Esophagus squamous epithelium (tissue), 5 donors: ENCODE measurements at regions not wholly inside any gene's neighbourhood (a gene's known extent, or its start where the extent isn't known, plus 50 kb on each side); places are given as distances from the start of the nearest gene placed in this dataset.

Source experiments
- DNase-seq: peaks from one replicate; lab custom pipeline; 2025; lab: John Stamatoyannopoulos, UW
- H3K27ac ChIP-seq, 4 donors: fragments of 200-600 bp; sonication (generic); one replicate each; pipeline ENCODE4 v1.5.1; 2016 to 2019; ENCODE audit warnings: mild to moderate bottlenecking in 1 of 4
- H3K27me3 ChIP-seq, 4 donors: fragments of 200-600 bp; sonication (generic); 1 replicate in 3 of 4; 2 replicates in 1 of 4; pipeline versions ENCODE4 v1.5.1 to v1.6.0; 2017 to 2021; ENCODE audit warnings: antibody characterized with exemption in 1 of 4
- H3K36me3 ChIP-seq, 3 donors: fragments of 200-600 bp; sonication (generic); one replicate each; pipeline ENCODE4 v1.5.1; 2016 to 2019
- H3K4me1 ChIP-seq, 3 donors: fragments of 200-600 bp; sonication (generic); one replicate each; pipeline ENCODE4 v1.5.1; 2017 to 2019
- H3K4me3 ChIP-seq, 4 donors: fragments of 200-600 bp; sonication (generic); 1 replicate in 3 of 4; 2 replicates in 1 of 4; pipeline ENCODE4 v1.5.1; 2016 to 2019; ENCODE audit warnings: mild to moderate bottlenecking in 2 of 4, moderate library complexity in 1 of 4
- H3K9me3 ChIP-seq, 3 donors: fragments of 200-600 bp; sonication (generic); one replicate each; pipeline ENCODE4 v1.5.1; 2016 to 2019
- CTCF ChIP-seq, 6 experiments: fragments of 450-650 bp in 4 of 6; fragments of 200-600 bp in 2 of 6; sonication (generic) in 2 of 6; IDR thresholded peaks; one replicate each; pipeline ENCODE4 v1.5.1; 2016 to 2019; ENCODE audit warnings: antibody characterized with exemption in 6 of 6, mild to moderate bottlenecking in 4 of 6, moderate library complexity in 4 of 6
- POLR2A ChIP-seq, 4 donors: fragments of 450-650 bp; IDR thresholded peaks; one replicate each; pipeline ENCODE4 v1.6.1; 2017; ENCODE audit warnings: antibody characterized with exemption in 4 of 4, mild to moderate bottlenecking in 4 of 4, moderate library complexity in 3 of 4
- WGBS, 2 donors: methylation state at CpG; one replicate each; pipeline ENCODE4 v1.1.5; 2018; 5-methylcytosine and 5-hydroxymethylcytosine counted together
- intact Hi-C: fragments of 100-400 bp; cut with DNase I; formaldehyde crosslinking; loops from one replicate; pipeline ENCODE4 v1.15.0; 2022
- donor health status: DM: yes; HTN: yes; CAD: no.

GRCh38 chr1:4868521-4868920 lies 214.1 kb downstream of the AJAP1 start:
- H3K4me3 ChIP-seq, result no peak overlapping the region
- no peaks in the 10 kb centered on the region for H3K4me1 ChIP-seq
- H3K9me3 ChIP-seq, result no peaks in the 10 kb centered on the region
- no peak overlapping the region for H3K27ac ChIP-seq
- 44 to 45% methylated on average over 2 of the region's 2 CpGs for WGBS, 2 donors
- no peak for DNase-seq
- no peak for TF ChIP-seq CTCF (IDR thresholded peaks at IDR 0.05)
- no peak for TF ChIP-seq POLR2A (IDR thresholded peaks at IDR 0.05)
- no peaks in the 10 kb centered on the region for H3K36me3 ChIP-seq
- intact Hi-C loops, result no loop called here
- H3K27me3 ChIP-seq, result no peaks in the 10 kb centered on the region

- 41 to 46% methylated on average over 2 to 3 of the region's 3 CpGs for WGBS, 2 donors
- intact Hi-C loops, result no loop called here
- Histone ChIP-seq H3K27me3 (no peaks in the 10 kb centered on the region), H3K4me1 (peaks cover 0 to 8% (median 0%) of the 10 kb centered on the region in 3 donors), H3K9me3 (no peaks in the 10 kb centered on the region), H3K27ac (no peak overlapping the region), H3K4me3 (no peak overlapping the region), H3K36me3 (no peaks in the 10 kb centered on the region)
- DNase-seq, result no peak
- TF ChIP-seq CTCF (IDR thresholded peaks at IDR 0.05), result no peak
- no peak for TF ChIP-seq POLR2A (IDR thresholded peaks at IDR 0.05)
These were observed 202.0 kb downstream of the AJAP1 start for GRCh38 chr1:4856396-4856795.

- no peak for DNase-seq
- intact Hi-C loops, result no loop called here
- Histone ChIP-seq H3K4me1 (peaks cover 0 to 8% (median 0%) of the 10 kb centered on the region in 3 donors), H3K27ac (no peak overlapping the region), H3K4me3 (no peak overlapping the region), H3K27me3 (no peaks in the 10 kb centered on the region), H3K36me3 (no peaks in the 10 kb centered on the region), H3K9me3 (peaks cover 0 to 5% (median 0%) of the 10 kb centered on the region in 3 donors)
- 79 to 95% methylated on average over 8 of the region's 8 CpGs for WGBS, 2 donors
- no peak for TF ChIP-seq CTCF (IDR thresholded peaks at IDR 0.05)
- TF ChIP-seq POLR2A (IDR thresholded peaks at IDR 0.05), result no peak
These were observed 200.0 kb downstream of the AJAP1 start for GRCh38 chr1:4854367-4854766.

GRCh38 chr1:4853904-4854303 lies 199.5 kb downstream of the AJAP1 start:
- peaks cover 0 to 8% (median 0%) of the 10 kb centered on the region in 3 donors for H3K4me1 ChIP-seq

More at GRCh38 chr1:4853904-4854303, 199.5 kb downstream of the AJAP1 start:
- intact Hi-C loops, result no loop called here
- 82 to 90% methylated on average over 5 of the region's 5 CpGs for whole genome bisulfite sequencing, 2 donors
- Histone ChIP-seq H3K36me3 (no peaks in the 10 kb centered on the region), H3K27ac (no peak overlapping the region), H3K4me3 (no peak overlapping the region), H3K27me3 (no peaks in the 10 kb centered on the region), H3K9me3 (peaks cover 0 to 5% (median 0%) of the 10 kb centered on the region in 3 donors)
- no peak for DNase-seq
- TF ChIP-seq CTCF (IDR thresholded peaks at IDR 0.05) (no peak), POLR2A (IDR thresholded peaks at IDR 0.05) (no peak)
